Stromal cell of bone marrow (primary cell): ENCODE measurements at regions not wholly inside any gene's neighbourhood (a gene's known extent, or its start where the extent isn't known, plus 50 kb on each side); places are given as distances from the start of the nearest gene placed in this dataset.

Experiments
- DNase-seq: peaks from one replicate; pipeline ENCODE4 v3.0.0-alpha.2; 2012; ENCODE audit warnings: low read depth

- no peak for DNase-seq
Observed at GRCh38 chr18:31247574-31248199, 70.3 kb upstream of the DSG1 start.

GRCh38 chr18:31248783-31249521 lies 69.0 kb upstream of the DSG1 start:
- peak; percentile 21 for DNase-seq

- no peak for DNase-seq
Observed at GRCh38 chr18:31250902-31251301, 67.1 kb upstream of the DSG1 start.

GRCh38 chr18:31252522-31252921 lies 65.4 kb upstream of the DSG1 start:
- no peak for DNase-seq

- no peak for DNase-seq
Observed at GRCh38 chr18:31255953-31256352, 62.0 kb upstream of the DSG1 start.

- DNase-seq = no peak
Observed at GRCh38 chr18:31258789-31259188, 59.2 kb upstream of the DSG1 start.

- no peak for DNase-seq
Observed at GRCh38 chr18:31261792-31262582, 56.0 kb upstream of the DSG1 start.

- DNase-seq = no peak
Observed at GRCh38 chr18:31267823-31268481, 50.0 kb upstream of the DSG1 start.
